CD4-positive, alpha-beta T cell treated with Interleukin-4 for 1 hour (primary cell): ENCODE measurements at regions not wholly inside any gene's neighbourhood (a gene's known extent, or its start where the extent isn't known, plus 50 kb on each side); places are given as distances from the start of the nearest gene placed in this dataset.

Source experiments
- DNase-seq, 2 donors: peaks; one replicate each; pipeline ENCODE4 v3.0.0-alpha.2; 2020 to 2022

DNA sequence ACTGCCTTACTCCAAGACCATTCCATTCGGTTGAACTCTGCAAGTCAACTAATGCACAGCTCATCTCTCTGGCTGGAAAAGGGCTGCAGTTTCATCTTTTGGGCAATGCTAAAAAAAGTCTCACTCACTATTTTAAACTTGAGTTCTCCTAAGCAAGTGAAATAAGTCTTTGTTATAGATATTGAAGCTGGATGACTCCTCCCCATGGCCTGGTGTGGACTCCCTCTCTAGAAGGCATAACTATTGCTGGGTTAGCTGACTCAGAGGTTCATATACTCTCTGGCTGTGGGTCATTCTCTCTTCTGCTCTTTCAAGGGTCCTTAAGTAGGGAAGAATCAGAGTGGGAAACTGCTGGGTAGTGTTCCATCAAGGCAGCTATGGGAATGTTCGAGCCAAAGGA lies 88.0 kb downstream of the XCL2 start:
- no peak for DNase-seq

DNA sequence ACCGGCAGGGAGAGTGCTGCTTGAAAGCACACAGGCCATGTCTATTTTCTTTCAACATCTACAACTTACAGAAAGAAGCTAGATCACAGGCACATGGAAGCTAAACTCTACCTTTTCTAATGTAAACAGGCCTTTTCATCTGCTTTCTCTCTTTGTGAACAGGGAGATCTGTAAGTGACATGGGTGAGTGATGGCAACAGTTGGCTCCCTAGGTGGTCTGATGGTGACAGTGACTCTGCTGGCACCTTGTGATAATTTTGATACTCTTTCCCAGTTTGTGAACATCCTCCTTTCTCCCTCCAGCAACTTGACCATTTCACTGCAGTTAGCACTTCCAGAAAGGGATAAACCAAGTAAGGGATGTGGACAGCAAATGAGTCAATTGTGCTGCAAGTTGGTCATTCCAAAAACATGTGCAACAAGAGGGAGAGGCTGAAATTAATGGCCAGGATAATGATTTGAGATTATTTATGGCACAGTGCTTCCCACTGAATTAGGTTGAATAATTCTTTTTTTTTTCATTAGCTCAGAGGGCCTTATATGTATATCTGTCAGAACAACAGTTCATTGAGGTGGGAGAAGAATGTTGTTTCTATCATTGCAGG lies 89.5 kb downstream of the XCL2 start:
- no peak for DNase-seq

DNA sequence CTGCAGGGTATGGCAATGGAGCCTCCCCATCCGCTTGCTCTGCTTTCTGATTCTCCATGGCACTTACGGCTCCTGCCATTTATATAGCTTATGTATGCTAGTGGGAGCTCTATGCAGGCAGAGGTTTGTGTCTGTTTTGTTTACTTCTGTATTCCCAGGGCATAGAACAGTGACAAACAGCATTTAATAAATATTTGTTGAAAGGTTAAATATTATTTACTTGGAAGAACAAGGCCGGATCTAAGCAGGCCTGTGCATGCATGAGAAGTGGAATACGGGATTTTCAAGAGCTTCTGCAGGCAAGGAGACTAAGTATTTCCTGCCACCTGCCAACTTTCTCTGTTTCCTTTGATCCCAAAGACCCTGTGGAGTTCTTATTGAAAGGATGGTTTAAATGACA lies 90.7 kb downstream of the XCL2 start:
- DNase-seq, result no peak

DNA sequence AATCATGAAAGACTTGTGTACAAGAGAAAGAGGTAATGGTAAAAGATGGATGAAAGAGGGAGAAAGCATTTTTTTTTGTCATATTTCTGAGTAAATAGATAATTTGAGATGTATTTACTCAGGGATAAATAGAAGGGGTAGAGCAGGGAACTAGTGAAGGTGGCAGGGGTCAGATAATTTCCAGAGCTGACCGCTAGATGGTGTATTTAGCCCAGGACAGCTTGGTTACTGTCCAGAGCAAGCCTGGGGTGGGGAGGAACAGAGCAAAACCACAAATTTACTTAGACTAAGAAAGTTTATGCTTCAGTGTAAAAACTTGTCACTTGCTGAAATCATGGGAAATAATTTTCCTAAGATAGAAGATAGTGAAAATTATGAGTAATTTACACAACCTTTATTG lies 91.5 kb downstream of the XCL2 start:
- no peak for DNase-seq

DNA sequence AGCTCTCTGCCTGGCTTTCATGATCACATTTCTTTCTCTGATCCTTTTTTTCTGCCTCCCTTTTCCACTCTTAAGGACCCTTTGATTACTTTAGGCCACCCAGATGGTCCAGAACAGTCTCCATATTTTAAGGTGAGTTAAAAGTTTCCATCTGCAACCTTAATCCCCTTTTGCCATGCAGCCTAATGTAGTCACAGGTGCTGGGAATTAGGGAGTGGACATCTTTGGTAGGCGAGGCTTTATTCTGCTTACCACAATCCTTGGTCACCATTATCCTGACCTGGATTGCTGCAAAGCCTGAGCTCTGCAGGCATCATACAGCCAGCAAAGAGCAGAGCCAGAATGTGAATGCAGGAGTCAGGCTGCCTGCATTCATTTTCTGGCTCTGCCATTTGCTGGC lies 95.9 kb downstream of the XCL2 start:
- DNase-seq, result no peak

DNA sequence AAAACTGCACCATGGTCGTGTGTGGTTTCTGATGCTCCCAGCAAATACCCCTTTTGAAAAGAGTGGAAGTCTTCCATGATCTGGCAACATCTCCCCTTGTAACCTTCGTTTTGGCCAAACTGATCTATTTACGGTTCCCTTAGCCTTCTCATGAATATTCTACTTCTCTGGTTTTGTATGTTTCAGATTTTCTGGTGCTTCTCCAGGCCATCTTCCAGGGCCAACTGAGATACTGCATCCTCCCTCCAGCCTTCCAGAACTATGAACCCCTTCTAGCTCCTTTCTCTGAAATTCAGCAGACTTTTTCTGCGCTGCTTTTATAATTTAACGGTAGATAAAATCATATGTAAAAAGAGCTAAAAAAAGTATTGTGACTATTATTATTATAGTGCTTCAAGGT lies 97.7 kb downstream of the XCL2 start:
- no peak for DNase-seq

DNA sequence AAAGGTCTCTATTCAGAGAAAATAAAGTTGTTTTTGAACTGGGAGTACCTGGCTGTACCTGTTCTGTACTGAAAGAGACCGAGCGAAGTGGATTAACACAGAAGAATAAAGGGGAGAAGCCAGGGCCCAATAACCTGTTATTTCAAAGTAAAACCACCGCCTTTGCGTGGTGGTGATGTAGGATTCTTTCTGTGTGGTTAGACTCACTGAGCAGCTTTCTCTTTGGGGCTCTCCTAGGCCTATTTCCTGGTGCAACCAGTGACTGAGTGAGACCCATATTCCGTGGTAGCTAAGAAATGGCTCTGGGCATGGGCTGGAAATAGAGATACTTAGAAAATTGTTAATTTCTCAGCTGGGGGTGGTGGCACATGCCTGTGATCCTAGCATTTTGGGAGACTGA lies 99.9 kb downstream of the XCL2 start:
- DNase-seq, result peak; percentile 30 to 45

DNA sequence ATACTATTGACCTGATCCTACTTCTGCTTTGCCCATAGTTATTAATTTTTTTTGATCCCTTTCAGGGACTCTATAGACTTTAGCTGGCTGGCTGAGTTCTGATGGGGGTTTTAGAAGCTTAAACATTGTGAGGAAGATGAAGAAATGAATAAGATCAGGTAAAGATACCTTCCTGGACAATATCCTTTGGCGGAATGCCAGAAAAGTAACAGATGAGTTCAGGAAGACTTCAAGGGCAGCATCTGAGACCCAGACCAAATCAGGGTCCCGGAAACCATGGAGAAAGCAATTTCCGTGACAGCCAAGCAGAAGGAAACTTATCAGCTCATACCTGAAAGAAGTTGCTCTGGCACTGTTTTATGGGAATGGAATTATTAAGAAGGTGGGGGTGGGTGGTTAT lies 100.4 kb downstream of the XCL2 start:
- no peak for DNase-seq

DNA sequence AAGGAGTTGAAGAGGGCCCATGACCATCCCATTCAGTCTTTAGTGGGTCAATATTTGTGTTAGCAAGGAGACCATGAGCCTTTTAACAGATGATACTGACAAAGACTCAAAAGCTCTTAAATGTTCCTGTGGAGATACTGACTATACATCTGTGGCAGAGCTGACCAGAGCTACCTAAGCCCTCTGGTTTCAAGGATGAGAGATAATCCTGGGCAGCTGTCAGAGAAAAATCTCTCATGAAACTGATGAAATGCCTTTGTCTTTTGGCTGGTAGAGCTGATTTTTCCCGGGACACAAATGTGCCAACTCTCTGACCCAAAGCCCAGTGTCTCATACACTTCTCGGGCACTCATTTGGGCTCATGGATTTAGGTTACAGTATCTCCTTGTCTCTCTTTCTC lies 100.9 kb downstream of the XCL2 start:
- DNase-seq, result no peak

DNA sequence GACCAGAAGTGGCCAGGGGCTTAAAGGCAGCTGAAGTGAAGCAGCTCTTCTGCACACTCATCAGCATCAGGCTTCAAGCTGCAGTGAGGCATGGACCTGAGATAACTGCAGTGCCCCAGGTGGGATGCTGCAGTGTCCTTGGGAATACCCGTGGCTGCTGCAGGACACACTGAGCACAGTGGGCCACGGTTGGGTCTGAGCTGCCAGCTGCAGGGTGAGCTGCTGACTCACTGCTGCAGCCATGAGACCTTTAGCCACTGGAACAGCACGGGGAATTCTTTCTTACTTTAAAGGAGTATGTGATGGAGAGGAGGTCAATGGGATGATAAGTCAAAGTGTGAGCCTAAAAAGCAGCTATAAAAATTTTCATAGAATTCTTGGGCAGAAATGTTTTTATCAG lies 102.1 kb downstream of the XCL2 start:
- no peak for DNase-seq

DNA sequence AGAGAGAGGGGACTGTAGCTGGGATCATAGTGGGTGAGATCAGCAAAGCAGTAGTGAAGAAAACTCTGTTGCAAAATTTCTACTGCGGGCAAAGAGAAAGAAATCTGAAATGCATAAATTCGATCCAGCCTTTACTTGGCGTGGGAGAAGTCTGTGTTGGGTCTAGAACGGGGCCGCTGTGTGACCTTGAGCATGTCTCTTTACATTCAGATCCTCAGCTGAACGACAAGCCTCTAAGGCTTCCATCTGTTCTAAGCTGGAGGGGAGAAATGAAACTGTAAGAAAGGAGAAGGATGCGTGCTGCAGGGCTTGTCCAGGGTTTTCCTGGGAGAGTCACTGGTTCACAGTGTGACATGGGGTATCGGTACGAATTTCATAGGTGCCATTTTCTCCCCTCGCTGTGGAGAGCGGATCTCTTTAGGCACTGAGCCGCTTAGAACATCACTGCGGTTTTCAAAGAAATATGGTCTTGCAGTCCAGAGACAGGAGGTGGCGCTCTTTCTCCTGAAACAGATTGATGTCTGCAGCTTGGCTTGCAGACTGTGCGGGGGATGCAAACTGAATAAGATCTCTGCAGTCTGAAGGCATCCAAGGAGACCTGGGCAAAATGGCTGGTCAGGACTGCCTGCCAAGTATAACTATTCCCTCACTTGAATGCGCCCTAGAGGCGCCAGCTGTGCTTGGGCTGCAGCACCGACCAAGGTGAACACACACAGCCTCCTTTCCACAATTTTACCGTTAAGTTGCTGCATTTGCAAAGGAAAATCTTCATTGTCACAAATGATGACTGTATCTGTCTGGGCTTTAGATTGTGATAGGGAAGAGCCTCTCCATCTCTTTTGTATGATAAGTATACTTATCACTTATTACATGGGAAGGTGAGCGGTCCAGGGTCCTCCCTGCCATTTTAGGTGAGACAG lies 104.1 kb downstream of the XCL2 start:
- peak; percentile 85 to 88 for DNase-seq

DNA sequence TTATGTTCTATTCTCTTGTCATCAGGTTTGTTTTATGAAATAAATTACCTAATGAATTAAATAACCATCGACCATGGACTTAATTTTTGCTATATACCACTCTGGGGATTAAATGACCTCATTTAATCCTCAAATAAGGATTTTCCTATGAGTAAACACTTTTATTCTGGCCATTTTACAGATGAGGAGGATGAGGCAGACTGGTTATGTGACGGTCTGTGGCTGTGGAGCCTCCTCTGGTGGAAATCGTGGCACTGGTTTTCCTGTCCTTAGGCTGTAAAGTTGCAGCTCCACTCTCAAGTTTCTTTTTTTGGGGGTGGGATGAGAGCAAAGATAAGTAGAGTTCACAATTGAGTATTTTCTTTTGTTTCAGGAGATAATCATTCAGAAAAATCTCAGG lies 105.2 kb downstream of the XCL2 start:
- DNase-seq, result no peak

DNA sequence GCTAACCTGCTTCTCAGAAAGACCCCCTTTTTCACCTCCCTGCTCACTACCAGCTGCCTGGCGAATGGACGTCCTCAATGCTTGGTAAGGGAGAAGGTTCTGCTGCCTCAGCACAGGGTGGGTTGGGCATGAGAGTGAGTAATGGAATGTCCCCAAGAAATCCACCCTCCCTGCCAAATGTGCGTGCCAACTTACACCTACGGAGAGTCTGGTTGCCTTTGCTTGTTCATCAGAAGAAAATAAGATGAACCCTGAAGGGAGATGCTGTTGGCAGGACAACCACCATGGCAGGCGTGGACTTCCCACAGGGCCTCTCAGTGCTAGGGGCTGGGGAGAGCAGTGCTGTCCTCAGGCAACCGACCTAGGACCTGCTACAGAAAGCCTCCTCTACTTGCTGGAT lies 106.0 kb downstream of the XCL2 start:
- DNase-seq, result no peak

DNA sequence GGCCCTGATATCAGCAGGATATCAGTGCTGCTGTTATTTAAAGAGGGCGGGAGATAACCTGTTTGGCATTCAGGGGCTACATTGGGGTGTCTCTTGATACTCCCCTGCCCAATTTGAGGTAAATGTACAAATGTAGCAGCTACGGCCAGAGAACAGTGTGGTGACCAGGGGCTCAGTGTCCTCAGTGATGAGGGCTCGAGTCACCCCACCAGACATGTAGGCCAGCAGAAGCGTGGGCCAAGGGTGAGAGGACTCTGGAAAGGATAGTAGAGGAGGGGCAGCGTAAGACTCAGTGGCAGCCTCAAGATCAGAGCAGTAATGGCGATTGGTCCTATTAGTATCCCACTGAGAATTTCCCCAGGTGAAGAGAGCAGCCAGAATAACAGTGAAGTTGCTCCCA lies 108.4 kb downstream of the XCL2 start:
- no peak for DNase-seq

DNA sequence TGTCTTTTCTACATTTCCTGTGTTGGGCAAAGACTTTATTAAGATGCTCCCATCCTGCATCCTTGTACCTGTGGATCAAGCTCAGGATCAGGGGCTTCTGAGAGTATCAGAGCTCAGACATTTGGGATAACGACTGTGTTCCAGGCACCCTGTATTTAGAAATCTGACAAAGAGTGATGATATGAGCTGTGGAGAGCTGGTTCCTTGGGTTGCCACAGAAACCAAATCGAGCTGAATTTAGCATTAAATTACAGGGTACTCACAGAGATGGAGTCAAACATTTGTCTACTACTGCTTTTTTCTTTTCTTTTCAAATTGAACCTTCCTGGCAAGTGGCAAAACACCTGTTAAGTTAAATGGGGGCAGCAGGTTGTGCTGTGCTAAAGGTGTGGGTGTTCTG lies 110.6 kb downstream of the XCL2 start:
- no peak for DNase-seq

DNA sequence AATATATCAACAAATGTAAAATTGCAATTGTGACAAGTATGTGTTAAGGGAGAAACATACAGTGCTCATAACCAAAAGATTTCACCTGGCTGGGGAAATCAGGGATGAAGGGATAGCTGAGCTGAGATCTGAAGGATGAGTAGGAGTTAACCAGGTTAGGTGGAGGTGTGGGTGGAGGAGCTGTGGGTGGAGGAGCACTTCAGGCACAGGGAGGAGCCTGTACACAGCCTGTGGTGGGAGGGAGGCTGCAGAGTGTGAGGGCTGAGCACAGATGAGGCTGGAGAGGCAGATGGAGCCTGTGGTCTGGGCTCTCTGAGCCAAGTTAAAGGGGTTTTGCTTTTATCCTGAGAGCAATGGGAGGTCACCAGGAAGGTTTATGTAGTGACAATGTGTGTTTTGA lies 111.9 kb downstream of the XCL2 start:
- no peak for DNase-seq

DNA sequence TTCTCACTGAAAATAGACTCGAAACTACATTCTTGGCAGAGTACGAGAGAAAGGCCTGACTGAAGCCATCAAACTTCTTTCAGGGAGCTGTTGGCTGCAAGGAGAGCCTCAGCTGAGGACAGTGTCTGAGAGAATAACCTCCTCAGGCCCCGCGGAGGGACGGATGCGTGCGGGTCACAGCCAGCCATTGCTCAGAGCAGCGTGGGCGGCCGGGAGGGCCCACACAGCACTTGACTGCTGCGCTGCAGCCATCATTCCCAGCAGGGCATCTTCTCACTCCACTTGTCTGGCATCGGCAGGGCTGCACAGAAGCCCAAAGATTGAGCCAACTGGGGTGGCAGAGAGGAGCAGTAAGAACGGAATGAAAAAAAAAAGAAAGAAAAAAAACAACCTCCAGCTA lies 113.5 kb downstream of the XCL2 start:
- DNase-seq, result no peak

DNA sequence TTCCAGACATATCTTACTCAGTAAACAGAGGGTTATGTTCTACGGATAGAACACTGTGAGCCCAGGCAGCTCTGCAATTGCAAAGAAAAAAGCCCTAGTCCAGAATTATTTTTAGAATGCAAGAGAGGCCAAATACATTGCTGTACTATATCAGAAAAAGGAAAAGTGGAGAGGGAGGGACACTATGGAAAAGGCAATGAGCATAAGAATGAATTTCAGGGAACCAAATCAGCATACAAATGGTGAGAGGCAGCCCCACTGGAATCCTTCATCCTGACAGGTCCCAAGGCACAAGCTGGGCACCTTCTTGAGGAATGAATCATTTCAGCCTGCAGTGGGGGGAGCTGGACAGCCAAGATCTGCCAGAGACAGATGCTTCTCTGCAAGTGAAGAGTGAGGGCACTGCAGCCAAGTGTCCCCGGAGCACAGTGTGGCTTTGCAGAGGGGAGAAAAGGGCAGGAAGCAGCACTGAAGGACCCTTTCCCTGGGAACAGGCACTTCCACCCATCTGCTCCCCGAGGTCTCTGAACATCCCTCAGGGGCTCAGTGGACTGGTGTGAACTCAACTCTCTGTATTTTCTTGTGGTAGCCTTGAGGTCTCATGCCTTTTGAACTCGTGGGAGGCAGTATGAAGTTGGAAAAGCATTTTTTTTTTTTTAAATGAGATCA lies 115.6 kb downstream of the XCL2 start:
- no peak for DNase-seq

DNA sequence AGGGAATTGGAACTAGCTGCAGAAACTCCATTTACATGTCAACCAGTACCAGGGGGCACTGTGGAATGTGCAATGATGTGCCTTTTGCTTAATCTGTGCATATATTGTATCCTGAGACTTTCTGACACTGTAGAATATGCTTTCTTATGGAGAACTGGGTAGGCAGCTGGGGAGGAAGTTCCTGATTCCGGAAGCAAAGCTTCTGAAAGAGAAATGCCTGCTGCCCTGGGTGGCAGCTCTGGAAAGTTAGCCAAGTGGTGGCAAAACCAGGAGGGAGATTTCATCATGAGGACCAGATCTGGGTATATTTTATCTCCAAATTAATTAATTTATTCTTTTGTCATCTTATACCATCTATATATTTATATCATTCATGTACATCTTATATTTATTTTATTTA lies 116.7 kb downstream of the XCL2 start:
- DNase-seq, result no peak

DNA sequence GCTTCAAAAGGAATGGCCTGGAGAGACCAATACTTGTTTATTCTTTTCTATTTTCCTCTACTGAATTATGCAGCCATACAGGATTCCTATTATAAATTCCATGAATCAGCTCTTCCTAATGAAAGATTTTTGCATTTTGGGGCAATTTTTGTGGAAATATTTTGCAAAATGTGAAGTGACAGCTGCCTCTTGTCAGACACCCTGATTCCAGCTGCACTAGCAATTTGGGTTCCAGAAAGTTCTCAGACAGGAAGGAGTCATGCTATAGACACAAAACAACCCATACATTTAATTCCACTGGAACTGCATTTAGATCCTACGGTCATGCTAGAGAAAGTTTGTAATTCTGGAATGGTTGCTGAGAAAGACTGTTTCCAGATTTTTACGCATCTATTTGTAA lies 119.5 kb downstream of the XCL2 start:
- DNase-seq, result no peak

DNA sequence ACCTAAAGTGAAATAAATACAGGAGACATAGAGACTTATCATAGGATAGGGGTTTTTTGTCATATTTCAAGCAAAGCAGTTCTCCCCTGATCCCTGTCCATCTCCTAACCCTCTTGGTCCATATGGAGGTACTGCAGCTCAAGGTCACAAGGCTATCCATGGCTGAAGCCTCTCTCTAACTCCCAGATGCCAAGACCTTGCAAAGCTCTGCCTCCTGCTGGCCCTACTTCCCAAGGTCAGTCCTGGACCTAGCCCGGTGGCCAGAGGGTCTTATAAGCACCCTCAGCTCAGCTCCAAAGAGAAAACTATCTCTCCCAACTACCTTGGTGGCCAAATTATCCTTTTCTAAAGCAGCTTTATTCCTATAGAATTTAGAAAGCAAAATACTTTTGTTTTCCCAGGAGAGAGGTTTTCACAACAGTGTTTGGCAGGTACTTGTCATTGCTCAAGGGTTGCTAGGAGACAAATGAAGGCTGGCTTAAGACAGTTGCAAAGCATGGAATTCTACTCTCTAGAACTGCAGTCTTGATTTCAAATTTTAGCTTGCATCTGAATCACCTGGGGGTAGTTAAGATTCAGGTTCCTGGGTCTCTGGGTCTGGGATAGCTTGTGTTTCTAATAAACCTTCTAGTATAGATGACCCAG lies 121.5 kb downstream of the XCL2 start:
- no peak for DNase-seq

DNA sequence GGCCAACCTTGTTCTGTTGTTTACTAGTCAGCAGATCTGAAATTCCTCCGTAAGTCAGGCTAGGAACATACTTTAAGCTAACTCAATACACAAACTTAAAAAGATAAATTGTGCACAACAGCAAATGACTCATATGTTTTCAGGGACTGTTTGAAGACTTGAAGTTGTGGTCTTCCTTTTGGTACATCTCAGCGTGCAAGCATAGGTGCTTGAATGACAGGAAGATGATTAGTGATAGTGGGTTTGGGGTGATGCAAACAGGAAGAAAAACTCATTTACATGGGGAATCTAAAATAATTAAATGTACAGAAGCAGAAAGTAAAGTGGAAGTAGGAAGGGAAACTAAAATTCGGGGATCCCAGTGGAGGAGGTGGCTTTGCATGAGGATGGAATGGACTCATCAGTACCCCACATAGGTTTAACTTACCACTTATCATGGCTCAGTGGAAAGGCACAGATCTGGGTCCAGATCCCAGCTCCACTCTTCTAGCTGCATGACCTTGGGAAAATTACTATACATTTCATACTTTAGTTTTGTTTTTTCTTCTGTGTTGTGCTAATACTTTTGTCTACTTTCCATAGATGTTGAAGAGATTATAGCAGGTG lies 122.3 kb downstream of the XCL2 start:
- DNase-seq, result peak in 1 of 2 donors; percentile 66

DNA sequence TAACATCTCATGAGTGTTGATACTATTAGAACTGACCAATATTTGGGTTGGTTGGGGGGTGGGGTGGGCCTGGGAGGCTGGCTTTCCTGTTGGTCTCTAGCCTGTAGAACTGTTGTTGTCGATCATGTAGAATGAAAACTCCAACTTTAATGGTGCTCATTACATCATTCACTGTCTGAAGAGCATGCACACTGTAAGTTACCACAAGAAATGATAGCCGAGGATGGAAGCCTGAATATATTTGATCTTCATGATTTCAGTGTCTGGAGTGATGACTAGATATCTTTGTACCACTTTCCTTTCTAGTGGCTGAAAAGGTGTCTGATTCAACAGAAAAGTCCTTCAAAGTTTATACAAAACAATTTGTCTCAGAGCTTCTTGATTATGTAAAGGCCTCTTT lies 123.6 kb downstream of the XCL2 start:
- no peak for DNase-seq
